MG63 (cell line): ENCODE measurements at regions not wholly inside any gene's neighbourhood (a gene's known extent, or its start where the extent isn't known, plus 50 kb on each side); places are given as distances from the start of the nearest gene placed in this dataset.
"Not testable (repeated sequence)": the region's sequence is repeated elsewhere in the genome, so short reads cannot be mapped to it uniquely, and the experiment has no call there.

Source experiments
- DNase-seq: peaks from one replicate; pipeline ENCODE4 v3.0.0-alpha.2; 2020
- H3K27me3 ChIP-seq: fragments of 250-450 bp; sonication (Bioruptor Pico); 2 replicates; pipeline ENCODE4 v1.5.1; 2020; ENCODE audit warnings: mild to moderate bottlenecking, moderate library complexity
- H3K36me3 ChIP-seq: fragments of 250-450 bp; sonication (Bioruptor Pico); 2 replicates; pipeline ENCODE4 v1.5.1; 2020; ENCODE audit warnings: mild to moderate bottlenecking, moderate library complexity
- H3K4me3 ChIP-seq: fragments of 250-450 bp; sonication (Bioruptor Pico); 2 replicates; pipeline ENCODE4 v1.5.1; 2020; ENCODE audit warnings: mild to moderate bottlenecking, moderate library complexity
- H3K9me3 ChIP-seq: fragments of 250-450 bp; sonication (Bioruptor Pico); 2 replicates; pipeline ENCODE4 v1.5.1; 2020; ENCODE audit warnings: mild to moderate bottlenecking, moderate library complexity

GRCh38 chr3:193955719-193956118 lies 180.2 kb upstream of the HES1 start:
- Histone ChIP-seq H3K27me3 (no peaks in the 10 kb centered on the region; the same call in 1 of the 2 replicates), H3K4me3 (no peak overlapping the region), H3K9me3 (peaks cover 22% of the 10 kb centered on the region), H3K36me3 (no peaks in the 10 kb centered on the region)
- DNase-seq = no peak

- DNase-seq = no peak
- H3K27me3 ChIP-seq = peaks cover 6% of the 10 kb centered on the region
- no peaks in the 10 kb centered on the region for H3K36me3 ChIP-seq
- H3K9me3 ChIP-seq = peaks cover 7% of the 10 kb centered on the region
- H3K4me3 ChIP-seq = no peak overlapping the region
Observed at GRCh38 chr3:193959861-193960260, 176.1 kb upstream of the HES1 start.

GRCh38 chr3:193960487-193961274 lies 175.3 kb upstream of the HES1 start:
- H3K4me3 ChIP-seq = no peak overlapping the region
- no peak for DNase-seq
- H3K9me3 ChIP-seq = peaks cover 2% of the 10 kb centered on the region; the same call in 1 of the 2 replicates
- no peaks in the 10 kb centered on the region for H3K36me3 ChIP-seq
- H3K27me3 ChIP-seq = peaks cover 6% of the 10 kb centered on the region

GRCh38 chr3:193962986-193963685 lies 172.8 kb upstream of the HES1 start:
- Histone ChIP-seq H3K27me3 (peaks cover 6% of the 10 kb centered on the region), H3K36me3 (no peaks in the 10 kb centered on the region), H3K4me3 (no peak overlapping the region), H3K9me3 (no peaks in the 10 kb centered on the region)
- DNase-seq = no peak

- Histone ChIP-seq H3K9me3 (no peaks in the 10 kb centered on the region), H3K4me3 (no peak overlapping the region), H3K27me3 (peaks cover 6% of the 10 kb centered on the region), H3K36me3 (no peaks in the 10 kb centered on the region)
- no peak for DNase-seq
Observed at GRCh38 chr3:193963808-193964516, 172.0 kb upstream of the HES1 start.

DNA sequence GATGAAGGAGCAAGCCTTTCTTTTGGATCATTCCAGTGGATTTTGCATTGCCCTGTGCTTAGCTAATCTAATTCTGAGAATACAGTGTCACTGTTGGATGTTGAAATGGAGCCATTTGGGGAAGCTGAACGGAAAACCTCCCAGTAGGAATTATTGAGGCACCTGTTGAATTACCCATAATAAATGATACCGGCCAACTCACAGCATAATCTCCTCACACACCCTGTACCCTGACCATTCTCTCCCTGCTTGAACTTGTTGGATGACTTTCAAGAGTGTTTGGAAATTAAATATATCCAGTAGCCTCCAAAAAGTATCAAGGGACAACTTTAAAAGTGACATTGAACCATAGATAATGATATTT lies 171.4 kb upstream of the HES1 start:
- H3K36me3 ChIP-seq = no peaks in the 10 kb centered on the region
- no peak for DNase-seq
- H3K4me3 ChIP-seq = no peak overlapping the region
- no peaks in the 10 kb centered on the region for H3K9me3 ChIP-seq
- peaks cover 6% of the 10 kb centered on the region for H3K27me3 ChIP-seq

- no peaks in the 10 kb centered on the region for H3K36me3 ChIP-seq
- no peak overlapping the region for H3K4me3 ChIP-seq
- H3K27me3 ChIP-seq = 0 out of 2 replicates have a peak, but pooled peaks cover 3% of the 10 kb centered on the region
- H3K9me3 ChIP-seq = no peaks in the 10 kb centered on the region
- no peak for DNase-seq
Observed at GRCh38 chr3:193968380-193968974, 167.5 kb upstream of the HES1 start.

- not testable (repeated sequence) for H3K9me3 ChIP-seq, H3K27me3 ChIP-seq, H3K4me3 ChIP-seq, H3K36me3 ChIP-seq
- peak; percentile 32 for DNase-seq
Observed at GRCh38 chr3:193970131-193970772, 165.7 kb upstream of the HES1 start.

- DNase-seq = no peak
- H3K27me3 ChIP-seq = no peaks in the 10 kb centered on the region
- H3K4me3 ChIP-seq = no peak overlapping the region
- H3K9me3 ChIP-seq = no peaks in the 10 kb centered on the region
- H3K36me3 ChIP-seq = no peaks in the 10 kb centered on the region
Observed at GRCh38 chr3:193970773-193971206, 165.2 kb upstream of the HES1 start.

DNA sequence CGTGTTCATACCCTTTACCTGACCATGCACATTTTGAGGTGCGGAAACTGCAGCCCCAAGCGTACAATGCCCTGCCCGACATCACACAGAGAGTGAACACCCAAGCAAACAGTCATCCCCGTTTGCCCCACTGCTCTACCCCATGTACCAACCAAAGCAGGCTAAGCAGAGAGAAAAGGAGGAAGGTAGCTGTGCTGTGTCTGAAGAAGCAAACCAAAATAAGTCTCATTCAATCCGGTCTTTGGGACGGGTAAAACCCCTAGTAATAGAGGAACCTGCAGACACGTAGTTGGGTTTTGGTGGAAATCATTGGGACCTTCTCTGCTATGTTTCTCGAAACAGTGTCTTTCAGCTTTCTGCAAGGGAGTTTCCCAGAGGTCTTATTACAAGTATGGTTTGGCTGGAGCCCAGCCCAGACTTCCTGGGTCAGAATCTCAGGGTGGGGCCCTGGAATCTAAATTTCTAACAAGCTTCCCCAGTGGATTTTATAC lies 164.6 kb upstream of the HES1 start:
- Histone ChIP-seq H3K36me3 (no peaks in the 10 kb centered on the region), H3K27me3 (no peaks in the 10 kb centered on the region), H3K9me3 (no peaks in the 10 kb centered on the region), H3K4me3 (no peak overlapping the region)
- DNase-seq = peak; percentile 57

- H3K36me3 ChIP-seq = no peaks in the 10 kb centered on the region
- no peaks in the 10 kb centered on the region for H3K27me3 ChIP-seq
- no peaks in the 10 kb centered on the region for H3K9me3 ChIP-seq
- DNase-seq = no peak
- H3K4me3 ChIP-seq = no peak overlapping the region
Observed at GRCh38 chr3:193971966-193972365, 164.0 kb upstream of the HES1 start.

- no peaks in the 10 kb centered on the region for H3K36me3 ChIP-seq
- H3K9me3 ChIP-seq = no peaks in the 10 kb centered on the region
- DNase-seq = peak; percentile 69
- H3K4me3 ChIP-seq = no peak overlapping the region
- H3K27me3 ChIP-seq = no peaks in the 10 kb centered on the region
Observed at GRCh38 chr3:193972832-193973231, 163.1 kb upstream of the HES1 start.

GRCh38 chr3:193974191-193974652 lies 161.7 kb upstream of the HES1 start:
- no peaks in the 10 kb centered on the region for H3K9me3 ChIP-seq
- H3K36me3 ChIP-seq = no peaks in the 10 kb centered on the region
- no peak overlapping the region for H3K4me3 ChIP-seq
- no peaks in the 10 kb centered on the region for H3K27me3 ChIP-seq
- no peak for DNase-seq

DNA sequence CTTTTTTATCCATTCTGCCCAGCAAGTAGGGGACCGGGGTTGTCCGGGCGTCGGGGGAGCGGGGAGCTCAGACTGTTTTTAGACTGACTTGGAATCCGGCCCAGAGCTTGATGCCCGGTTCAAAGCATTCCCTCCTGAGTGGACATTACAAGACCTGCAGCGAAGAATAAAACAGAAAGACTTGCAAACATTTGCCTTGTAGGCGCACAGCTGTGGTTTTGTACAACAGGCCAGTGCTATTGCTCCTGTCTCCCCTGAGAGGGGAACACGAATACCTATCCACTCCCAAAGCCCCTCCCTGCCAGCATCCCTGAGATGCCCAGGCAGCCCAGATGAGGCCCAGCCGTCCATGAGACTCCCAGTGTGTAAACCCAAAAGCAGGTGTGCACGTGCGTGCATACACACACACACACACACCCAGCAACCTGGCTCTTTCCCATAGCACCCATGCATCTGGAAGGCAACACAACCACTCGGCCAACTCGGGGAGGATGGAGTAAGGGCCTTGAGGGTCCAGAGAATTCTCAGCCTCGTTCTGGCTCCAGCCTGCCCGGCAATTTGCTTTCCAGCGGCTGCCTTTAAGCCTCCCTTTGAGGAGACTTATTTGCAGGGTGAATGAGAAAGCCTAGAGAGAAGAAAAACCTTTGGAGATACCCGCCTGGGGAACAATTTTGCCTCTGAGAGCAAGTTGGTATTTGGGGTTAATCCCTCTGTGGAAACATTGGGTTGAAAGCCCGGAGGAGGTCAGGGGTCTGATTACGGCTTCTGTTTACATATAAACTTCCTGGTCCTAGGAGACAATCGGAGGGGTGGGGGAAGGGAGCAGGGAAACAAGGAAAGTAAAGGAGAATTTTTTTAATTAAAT lies 161.0 kb upstream of the HES1 start:
- Histone ChIP-seq H3K9me3 (no peaks in the 10 kb centered on the region), H3K27me3 (no peaks in the 10 kb centered on the region), H3K36me3 (no peaks in the 10 kb centered on the region), H3K4me3 (no peak overlapping the region)
- no peak for DNase-seq

- Histone ChIP-seq H3K36me3 (no peaks in the 10 kb centered on the region), H3K27me3 (no peaks in the 10 kb centered on the region), H3K4me3 (no peak overlapping the region), H3K9me3 (no peaks in the 10 kb centered on the region)
- no peak for DNase-seq
Observed at GRCh38 chr3:193977622-193978021, 158.3 kb upstream of the HES1 start.

DNA sequence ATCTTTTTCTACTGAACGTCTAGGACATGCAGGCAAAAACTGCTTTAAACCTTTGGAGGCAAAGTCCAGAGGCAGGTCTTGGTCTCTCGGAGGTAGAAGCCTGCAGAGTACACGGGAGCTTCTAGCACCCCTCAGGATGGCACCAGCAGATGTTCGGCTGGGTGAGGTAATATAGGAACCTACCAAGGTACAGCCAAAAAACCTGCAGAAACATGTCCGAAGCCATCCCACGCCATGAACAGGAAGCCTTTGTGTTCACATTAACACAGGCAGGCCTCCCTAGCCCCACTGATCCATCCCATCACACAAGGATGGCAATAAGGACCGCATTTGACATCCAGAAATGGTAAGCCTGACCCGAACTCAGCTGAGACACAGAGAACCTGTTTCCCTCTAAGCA lies 157.9 kb upstream of the HES1 start:
- Histone ChIP-seq H3K9me3 (no peaks in the 10 kb centered on the region), H3K4me3 (no peak overlapping the region), H3K36me3 (no peaks in the 10 kb centered on the region), H3K27me3 (no peaks in the 10 kb centered on the region)
- no peak for DNase-seq
